HG02884 (cell line): ENCODE measurements at regions not wholly inside any gene's neighbourhood (a gene's known extent, or its start where the extent isn't known, plus 50 kb on each side); places are given as distances from the start of the nearest gene placed in this dataset.
A peak's percentile ranks its signal among the peaks of the same experiment; 100 is the strongest.
"Not testable (repeated sequence)": the region's sequence is repeated elsewhere in the genome, so short reads cannot be mapped to it uniquely, and the experiment has no call there.

Experiments used
- ATAC-seq: cut with Tn5 transposase; IDR thresholded peaks from one replicate; pipeline ENCODE4 v1.9.1; 2021; ENCODE audit warnings: mild to moderate bottlenecking, moderate library complexity; ENCODE audit not compliant: unreplicated experiment

- ATAC-seq = no peak
These were observed 384.3 kb upstream of the PODXL start for GRCh38 chr7:131940621-131941165.

- ATAC-seq = not testable (repeated sequence)
These were observed 382.4 kb upstream of the PODXL start for GRCh38 chr7:131938788-131939187.

GRCh38 chr7:131937868-131938267 is 381.4 kb upstream of the PODXL start:
- no peak for ATAC-seq

DNA sequence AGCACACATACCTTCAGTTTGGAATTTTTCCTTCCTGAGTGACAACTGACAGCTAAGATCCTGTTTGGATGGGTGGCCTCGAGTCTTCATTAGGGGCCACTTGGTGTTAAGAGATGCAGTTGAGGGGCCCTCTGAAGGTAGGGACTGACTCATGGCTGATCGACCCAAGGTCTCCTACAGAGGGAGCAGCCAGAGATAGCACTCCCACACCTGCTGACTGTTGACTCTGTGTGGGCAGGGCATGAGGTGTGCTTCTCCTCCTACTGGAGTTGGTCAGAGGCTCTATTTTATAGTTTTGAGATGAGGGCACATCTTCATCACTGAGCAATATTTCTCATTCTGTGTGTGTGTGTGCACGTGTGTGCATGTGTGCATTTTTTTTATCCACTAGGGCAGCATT is 378.8 kb upstream of the PODXL start:
- no peak for ATAC-seq

DNA sequence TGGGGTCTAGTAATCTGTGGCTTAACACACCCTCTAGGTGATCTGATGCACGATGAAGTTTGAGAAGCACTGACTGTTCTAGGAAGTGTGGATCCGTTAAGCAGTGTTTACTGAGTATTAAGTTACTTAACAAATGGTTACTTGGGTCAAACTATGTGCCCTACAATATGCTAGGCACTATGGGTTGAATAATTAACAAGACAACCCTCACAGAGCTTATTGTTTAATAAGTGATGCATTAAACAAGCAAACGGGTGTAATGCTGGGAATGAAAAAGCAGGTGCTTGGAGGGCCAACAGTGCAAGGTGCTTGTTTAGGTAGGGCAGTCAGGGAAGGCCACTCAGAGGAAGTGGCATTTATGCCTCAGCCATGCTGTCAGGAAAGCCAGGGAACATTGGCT is 378.0 kb upstream of the PODXL start:
- ATAC-seq = no peak

GRCh38 chr7:131933751-131934289 is 377.4 kb upstream of the PODXL start:
- no peak for ATAC-seq

DNA sequence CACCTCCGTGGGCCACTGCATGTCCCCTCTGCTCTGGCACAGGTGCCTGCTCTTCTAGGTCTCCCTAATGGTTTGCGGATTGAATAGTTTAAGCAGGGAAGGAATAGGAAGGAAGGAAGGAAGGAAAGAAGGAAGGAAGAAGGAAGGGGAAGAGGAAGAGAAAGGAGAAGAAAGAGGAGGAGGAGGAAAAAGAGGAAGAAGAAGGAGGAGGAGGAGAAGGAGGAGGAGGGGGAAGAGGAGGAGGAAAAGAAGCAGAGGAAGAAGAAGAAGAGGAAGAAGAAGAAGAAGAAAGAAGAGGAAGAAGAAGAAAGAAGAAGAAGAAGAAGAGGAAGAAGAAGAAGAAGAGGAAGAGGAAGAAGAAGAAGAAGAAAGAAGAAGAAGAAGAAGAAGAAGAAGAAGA is 376.8 kb upstream of the PODXL start:
- ATAC-seq = not testable (repeated sequence)

DNA sequence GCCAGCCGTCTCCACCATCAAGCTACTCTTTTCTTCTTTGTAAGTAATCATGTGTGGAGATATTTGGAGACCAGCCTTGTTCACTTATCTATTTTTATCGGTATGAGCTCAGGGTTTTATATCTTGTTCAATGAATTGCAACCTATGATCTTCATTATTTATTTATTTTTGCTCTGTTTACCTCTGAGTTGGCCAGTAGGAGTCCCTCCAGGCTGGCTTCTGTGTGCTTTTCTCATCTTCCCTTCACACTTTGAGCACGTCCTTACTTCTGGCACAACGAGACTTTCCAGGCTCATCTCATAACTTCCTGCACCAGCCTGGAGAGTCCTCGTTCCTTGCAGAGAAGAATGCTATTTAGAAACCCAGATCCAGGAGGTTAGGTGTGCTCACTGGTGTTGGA is 375.8 kb upstream of the PODXL start:
- ATAC-seq = no peak

DNA sequence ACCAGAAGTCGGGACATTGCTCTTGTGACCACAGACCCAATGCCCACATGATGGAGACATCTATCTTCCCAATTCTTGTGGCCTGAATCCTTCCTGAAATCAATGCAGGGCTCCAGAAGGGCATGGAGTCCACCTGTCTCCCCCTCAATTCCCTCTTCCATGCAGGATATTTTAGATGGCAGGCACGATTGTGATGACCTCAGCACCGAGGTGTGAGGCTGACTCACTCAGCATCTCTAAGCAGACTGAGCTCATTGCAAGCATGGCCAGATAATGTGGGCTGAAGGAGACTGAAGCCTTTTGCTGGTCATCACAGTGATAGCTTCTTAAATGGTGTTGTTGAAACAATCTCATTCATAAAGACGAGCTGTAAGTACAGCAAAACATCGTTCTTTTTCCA is 374.9 kb upstream of the PODXL start:
- ATAC-seq = no peak

- no peak for ATAC-seq
These were observed 373.2 kb upstream of the PODXL start for GRCh38 chr7:131929632-131930031.

GRCh38 chr7:131927770-131928423 is 371.5 kb upstream of the PODXL start:
- no peak for ATAC-seq

- ATAC-seq = no peak
These were observed 369.2 kb upstream of the PODXL start for GRCh38 chr7:131925636-131926035.

GRCh38 chr7:131924857-131925256 is 368.4 kb upstream of the PODXL start:
- ATAC-seq = no peak

DNA sequence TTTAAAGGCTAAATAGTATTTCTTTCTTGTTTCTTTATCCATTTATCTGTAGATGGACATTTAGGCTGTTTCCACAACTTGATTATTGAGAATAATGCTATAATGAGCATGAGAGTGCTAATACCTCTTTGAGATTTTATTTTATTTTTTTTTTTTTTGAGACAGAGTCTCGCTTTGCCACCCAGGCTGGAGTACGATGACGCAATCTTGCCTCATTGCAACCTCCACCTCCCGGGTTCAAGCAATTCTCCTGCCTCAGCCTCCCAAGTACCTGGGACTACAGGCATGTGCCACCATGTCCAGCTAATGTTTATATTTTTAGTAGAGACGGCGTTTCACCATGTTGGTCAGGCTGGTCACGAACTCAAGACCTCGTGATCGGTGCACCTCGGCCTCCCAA is 366.5 kb upstream of the PODXL start:
- not testable (repeated sequence) for ATAC-seq

GRCh38 chr7:131921016-131921415 is 364.6 kb upstream of the PODXL start:
- no peak for ATAC-seq

DNA sequence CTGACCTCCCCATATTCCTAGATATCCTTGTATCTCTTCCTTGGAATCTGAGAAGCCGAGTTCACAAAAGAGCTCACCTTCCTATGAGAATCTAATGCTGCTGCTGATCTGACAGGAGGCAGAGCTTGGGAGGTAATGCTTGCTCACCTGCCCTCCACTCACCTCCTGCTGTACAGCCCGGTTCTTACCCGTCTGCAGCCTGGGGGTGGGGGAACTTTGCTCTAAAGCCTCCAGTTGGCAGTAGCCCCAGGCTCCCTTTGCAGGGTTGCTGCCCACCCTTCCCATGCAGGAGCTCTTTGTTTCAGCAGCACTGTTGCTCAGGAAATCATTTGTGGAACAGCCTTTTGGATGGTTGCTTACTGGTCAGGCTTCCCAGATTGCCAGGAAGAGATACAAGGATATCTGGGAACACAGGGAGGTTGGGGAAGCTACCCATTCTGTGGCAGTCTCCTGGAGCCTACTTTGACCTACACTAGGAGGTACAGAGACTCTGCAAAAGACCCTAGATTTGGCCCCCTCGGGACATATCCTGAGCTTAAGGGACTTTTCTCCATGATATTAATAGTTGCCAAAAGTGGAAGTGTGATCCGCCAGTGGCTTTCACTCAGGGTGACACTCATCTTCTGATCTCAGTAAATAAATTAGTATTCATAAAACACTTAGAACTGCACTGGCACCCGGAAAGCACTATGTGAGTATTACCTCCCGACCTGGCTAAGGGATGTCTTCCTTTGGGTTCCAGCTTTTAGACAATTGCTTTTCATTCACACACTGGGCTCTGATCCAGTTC is 363.7 kb upstream of the PODXL start:
- ATAC-seq = peak; percentile 57

DNA sequence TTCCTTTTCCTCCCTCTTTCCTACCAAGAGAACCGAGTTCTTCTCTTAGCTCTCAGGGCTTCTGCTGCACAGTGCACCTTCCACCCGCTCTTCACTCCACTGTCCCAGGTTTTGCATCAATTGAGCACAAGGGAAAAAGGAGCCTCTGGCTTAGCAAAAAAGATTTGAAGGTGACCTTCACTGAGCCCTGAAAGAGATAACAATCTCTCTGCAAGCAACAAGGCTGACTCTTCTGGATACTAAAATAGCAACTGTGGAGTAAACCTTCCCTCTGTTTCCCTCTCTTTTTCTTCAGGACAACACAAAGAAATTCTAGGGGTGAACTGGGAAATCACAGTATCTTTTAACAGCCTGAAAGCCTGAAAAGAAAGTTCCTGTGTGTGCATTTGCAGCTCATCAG is 354.7 kb upstream of the PODXL start:
- no peak for ATAC-seq

DNA sequence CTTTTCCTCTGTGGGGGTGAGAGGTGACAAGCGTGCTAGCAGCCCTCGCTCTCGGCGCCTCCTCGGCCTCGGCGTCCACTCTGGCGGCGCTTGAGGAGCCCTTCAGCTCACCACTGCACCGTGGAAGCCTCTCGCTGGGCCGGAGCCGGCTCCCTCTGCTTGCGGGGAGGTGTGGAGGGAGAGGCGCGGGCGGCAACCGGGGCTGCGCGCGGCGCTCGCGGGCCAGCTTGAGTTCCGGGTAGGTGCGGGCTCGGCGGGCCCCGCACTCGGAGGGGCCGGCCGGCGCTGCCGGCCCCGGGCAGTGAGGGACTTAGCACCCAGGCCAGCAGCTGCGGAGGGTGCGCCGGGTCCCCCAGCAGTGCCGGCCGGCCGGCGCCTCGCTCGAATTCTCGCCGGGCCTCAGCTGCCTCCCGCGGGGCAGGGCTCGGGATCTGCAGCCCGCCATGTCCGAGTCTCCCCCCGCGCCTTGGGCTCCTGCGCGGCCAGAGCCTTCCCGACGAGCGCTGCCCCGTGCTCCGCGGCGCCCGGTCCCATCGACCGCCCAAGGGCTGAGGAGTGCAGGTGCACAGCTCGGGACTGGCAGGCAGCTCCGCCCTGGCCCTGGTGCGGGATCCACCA is 352.8 kb upstream of the PODXL start:
- no peak for ATAC-seq

DNA sequence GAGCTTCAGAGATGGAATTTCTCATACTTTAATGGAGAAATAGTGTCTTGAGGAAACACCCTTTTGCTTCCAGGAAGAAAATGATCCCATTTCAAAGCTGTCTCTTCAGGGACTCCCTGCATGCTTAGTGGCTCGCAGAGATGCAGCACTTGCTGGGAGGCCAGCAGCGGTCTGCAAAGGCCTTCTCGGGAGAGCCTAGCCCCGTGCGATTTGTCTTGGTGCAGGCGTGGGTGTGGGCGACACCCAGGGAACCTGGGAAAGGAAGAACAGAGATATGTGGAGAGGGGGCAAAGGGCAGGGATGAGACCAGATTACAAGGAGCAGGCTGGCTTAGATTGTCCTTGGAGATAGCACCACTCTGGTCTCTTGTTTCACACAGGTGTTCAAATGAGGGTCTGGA is 352.3 kb upstream of the PODXL start:
- no peak for ATAC-seq

DNA sequence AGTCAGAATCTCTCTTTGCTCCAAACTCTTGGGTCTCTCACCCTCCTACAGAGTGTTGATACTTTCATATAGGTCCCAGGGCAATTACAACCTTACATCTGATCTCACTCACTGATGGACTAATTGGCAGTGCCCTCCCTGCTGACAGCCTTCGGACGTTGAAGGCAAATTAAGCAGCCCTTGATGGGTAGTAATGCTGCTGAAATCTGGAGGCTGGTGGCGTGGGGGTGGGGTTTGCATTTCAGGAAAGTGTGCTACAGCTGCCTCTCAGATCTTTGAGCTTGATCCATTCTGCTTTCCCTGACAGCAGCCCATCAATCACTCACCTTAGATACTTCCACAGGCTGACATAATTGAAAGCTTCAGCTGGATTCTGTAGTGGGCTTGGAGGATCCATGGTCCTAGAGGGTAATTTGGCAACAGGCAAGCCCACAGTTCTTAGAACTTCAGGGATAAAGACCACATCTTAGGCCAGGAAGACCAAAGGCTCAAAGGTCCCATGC is 349.1 kb upstream of the PODXL start:
- no peak for ATAC-seq

GRCh38 chr7:131904760-131905327 is 348.4 kb upstream of the PODXL start:
- ATAC-seq = no peak
